Lower leg skin (tissue), 3 donors: ENCODE measurements at regions not wholly inside any gene's neighbourhood (a gene's known extent, or its start where the extent isn't known, plus 50 kb on each side); places are given as distances from the start of the nearest gene placed in this dataset.

ENCODE experiments used
- POLR2A ChIP-seq, 2 donors: fragments of 450-650 bp; IDR thresholded peaks; one replicate each; pipeline ENCODE4 v1.6.1; 2016 to 2017; ENCODE audit warnings: antibody characterized with exemption in 2 of 2, mild to moderate bottlenecking in 1 of 2, moderate library complexity in 1 of 2
- TF ChIP-seq, protein P1 (sequence below), 3 donors: fragments of 450-650 bp; IDR thresholded peaks; one replicate each; pipeline ENCODE4 v1.5.1; 2016; ENCODE audit warnings: antibody characterized with exemption in 3 of 3, mild to moderate bottlenecking in 3 of 3, moderate library complexity in 2 of 3

DNA sequence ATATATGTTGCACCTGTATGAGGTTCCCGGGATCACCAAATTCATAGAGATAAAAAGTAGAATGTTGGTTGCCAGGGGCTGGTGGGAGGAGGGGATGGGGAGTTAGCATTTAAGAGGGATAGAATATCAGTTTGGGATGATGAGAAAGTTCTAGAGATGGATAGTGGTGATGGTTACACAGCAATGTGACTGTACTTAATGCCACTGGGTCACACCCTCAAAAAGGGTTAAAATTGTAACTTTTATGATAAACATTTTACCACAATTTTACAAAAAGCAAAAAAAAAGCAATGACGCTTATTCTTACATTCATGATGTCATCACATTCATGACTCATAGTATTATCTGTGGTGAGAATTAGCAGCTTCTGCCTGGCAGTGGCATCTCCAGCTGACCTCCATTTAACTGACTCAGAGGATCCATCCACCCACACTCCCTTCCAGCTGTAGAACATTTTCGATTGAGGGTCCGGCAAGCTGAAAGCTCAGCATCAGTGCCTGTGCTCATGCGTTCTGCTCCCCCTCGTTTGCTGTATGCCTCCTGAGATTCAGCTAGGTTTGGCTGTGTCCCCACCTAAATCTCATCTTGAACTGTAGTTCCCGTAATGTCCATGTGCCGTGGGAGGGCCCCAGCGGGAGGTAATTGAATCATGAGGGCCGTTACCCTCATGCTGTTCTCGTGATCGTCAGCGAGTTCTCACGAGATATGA, 64.8 kb upstream of the TMEM260 start:
- TF ChIP-seq, protein P1, sequence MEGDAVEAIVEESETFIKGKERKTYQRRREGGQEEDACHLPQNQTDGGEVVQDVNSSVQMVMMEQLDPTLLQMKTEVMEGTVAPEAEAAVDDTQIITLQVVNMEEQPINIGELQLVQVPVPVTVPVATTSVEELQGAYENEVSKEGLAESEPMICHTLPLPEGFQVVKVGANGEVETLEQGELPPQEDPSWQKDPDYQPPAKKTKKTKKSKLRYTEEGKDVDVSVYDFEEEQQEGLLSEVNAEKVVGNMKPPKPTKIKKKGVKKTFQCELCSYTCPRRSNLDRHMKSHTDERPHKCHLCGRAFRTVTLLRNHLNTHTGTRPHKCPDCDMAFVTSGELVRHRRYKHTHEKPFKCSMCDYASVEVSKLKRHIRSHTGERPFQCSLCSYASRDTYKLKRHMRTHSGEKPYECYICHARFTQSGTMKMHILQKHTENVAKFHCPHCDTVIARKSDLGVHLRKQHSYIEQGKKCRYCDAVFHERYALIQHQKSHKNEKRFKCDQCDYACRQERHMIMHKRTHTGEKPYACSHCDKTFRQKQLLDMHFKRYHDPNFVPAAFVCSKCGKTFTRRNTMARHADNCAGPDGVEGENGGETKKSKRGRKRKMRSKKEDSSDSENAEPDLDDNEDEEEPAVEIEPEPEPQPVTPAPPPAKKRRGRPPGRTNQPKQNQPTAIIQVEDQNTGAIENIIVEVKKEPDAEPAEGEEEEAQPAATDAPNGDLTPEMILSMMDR (IDR thresholded peaks at IDR 0.05) = no peak
- no peak for TF ChIP-seq POLR2A (IDR thresholded peaks at IDR 0.05)
